A673 (cell line): ENCODE measurements at regions not wholly inside any gene's neighbourhood (a gene's known extent, or its start where the extent isn't known, plus 50 kb on each side); places are given as distances from the start of the nearest gene placed in this dataset.

Experiments
- BruUV-seq: library from RNA; stranded (reverse); fragments of 400-500 nt; replicated peaks from 2 replicates; lab custom pipeline; 2021; lab: Mats Ljungman, UMichigan
- CTCF ChIA-PET: fragments of 300-600 bp; sonication (Branson Sonifier 250); formaldehyde crosslinking; loops from one replicate; lab custom pipeline; 2022; ENCODE audit warnings: antibody characterized with exemption; lab: Charles Lee
- POLR2A ChIA-PET: fragments of 300-600 bp; sonication (Branson Sonifier 250); formaldehyde crosslinking; loops from one replicate; lab custom pipeline; 2022; ENCODE audit warnings: antibody characterized with exemption; ENCODE audit not compliant: low non-redundant PET; lab: Charles Lee
- DNase-seq: peaks from one replicate; pipeline ENCODE4 v3.0.0-alpha.2; 2015; ENCODE audit warnings: low spot score
- H3K27ac ChIP-seq: fragments of 200-600 bp; sonication (generic); 2 replicates; pipeline ENCODE4 v1.5.1; 2016; ENCODE audit warnings: mixed run types, low read depth, mild to moderate bottlenecking, mixed read lengths, antibody characterized with exemption, low read length; ENCODE audit not compliant: poor library complexity, severe bottlenecking
- H3K27me3 ChIP-seq: fragments of 200-600 bp; sonication (generic); replicated peaks from 2 replicates; pipeline ENCODE4 v1.6.1; 2017; ENCODE audit warnings: mixed run types, low read depth, mild to moderate bottlenecking, mixed read lengths, antibody characterized with exemption, low read length; ENCODE audit not compliant: insufficient read depth, poor library complexity
- H3K36me3 ChIP-seq: fragments of 200-600 bp; sonication (generic); 2 replicates; pipeline ENCODE4 v1.6.1; 2016; ENCODE audit warnings: mixed run types, mild to moderate bottlenecking, mixed read lengths, antibody characterized with exemption, low read length; ENCODE audit not compliant: insufficient read depth, poor library complexity, severe bottlenecking
- H3K4me1 ChIP-seq: fragments of 200-600 bp; sonication (generic); 2 replicates; pipeline ENCODE4 v1.6.1; 2017; ENCODE audit warnings: mixed run types, mild to moderate bottlenecking, mixed read lengths, antibody characterized with exemption, low read length; ENCODE audit not compliant: insufficient read depth, poor library complexity, severe bottlenecking
- H3K4me3 ChIP-seq: fragments of 200-600 bp; sonication (generic); 2 replicates; pipeline ENCODE4 v1.5.1; 2016; ENCODE audit warnings: low read depth, mixed run types, mild to moderate bottlenecking, mixed read lengths, low read length; ENCODE audit not compliant: poor library complexity, severe bottlenecking
- H3K9me3 ChIP-seq: fragments of 200-600 bp; sonication (generic); 2 replicates; pipeline ENCODE4 v1.6.1; 2016; ENCODE audit warnings: mixed run types, low read depth, mild to moderate bottlenecking, mixed read lengths, antibody characterized with exemption, low read length; ENCODE audit not compliant: poor library complexity, severe bottlenecking
- CTCF ChIP-seq: fragments of 300-800, 200-600 bp; sonication (generic); conservative IDR thresholded peaks from 2 replicates; pipeline ENCODE4 v1.5.1; 2017; ENCODE audit warnings: low read depth, mild to moderate bottlenecking, antibody characterized with exemption, low read length, moderate library complexity, mixed read lengths
- EZH2 ChIP-seq: fragments of 200-600 bp; sonication (generic); IDR thresholded peaks from 2 replicates; pipeline ENCODE4 v1.6.1; 2017; ENCODE audit warnings: borderline replicate concordance, low read depth, mild to moderate bottlenecking, mixed read lengths, antibody characterized with exemption, low read length; ENCODE audit not compliant: poor library complexity, severe bottlenecking
- intact Hi-C: fragments of 100-400 bp; cut with micrococcal nuclease; formaldehyde crosslinking; loops from one replicate; pipeline ENCODE4 v1.10.0; 2022; ENCODE audit not compliant: unreplicated experiment

GRCh38 chr1:94335447-94335846, 82.7 kb upstream of the ABCD3 start:
- CTCF ChIA-PET: interaction anchor here (0.5 to 4.1 kb wide), 11 partner anchors 94 to 706 kb away, joined by 3 to 74 read pairs (median 7); no protein-coding TSS in a partner anchor
- DNase-seq: no peak
- intact Hi-C loops: loop anchor here (5.0 to 10.0 kb wide), 3 partner anchors 127 to 701 kb away; no protein-coding TSS in a partner anchor
- Histone ChIP-seq H3K4me1 (no peaks in the 10 kb centered on the region), H3K27ac (no peak overlapping the region), H3K36me3 (no peaks in the 10 kb centered on the region), H3K9me3 (no peaks in the 10 kb centered on the region), H3K27me3 (no peaks in the 10 kb centered on the region), H3K4me3 (no peak overlapping the region)
- POLR2A ChIA-PET: interaction anchor here (0.7 kb wide), 1 partner anchor 213 kb away, joined by 3 read pairs; no protein-coding TSS in a partner anchor
- BruUV-seq: no TSS peak
- TF ChIP-seq CTCF: no peak
- TF ChIP-seq EZH2: no peak

DNA sequence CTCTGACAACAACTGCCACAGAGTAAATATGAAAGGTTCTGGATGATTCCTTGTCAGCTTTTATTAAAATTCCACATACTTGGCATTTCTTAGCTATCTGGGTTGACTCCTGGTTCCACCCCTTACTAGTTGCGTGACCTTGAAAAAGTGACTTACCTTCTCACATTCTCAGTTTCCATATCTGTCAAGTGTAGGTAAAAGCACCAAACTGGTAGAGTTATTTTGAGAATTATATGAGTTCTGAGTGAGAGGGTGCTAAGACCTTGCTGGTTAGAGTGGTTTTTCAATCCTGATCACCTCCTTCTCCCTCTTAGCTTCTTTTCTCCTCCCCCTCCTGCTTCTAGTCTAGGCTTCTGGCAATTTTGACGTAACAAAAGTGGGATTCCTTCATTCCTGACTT, 83.4 kb upstream of the ABCD3 start:
- ChIA-PET CTCF (interaction anchor here (1.3 to 4.1 kb wide), 6 partner anchors 272 to 309 kb away, joined by 3 to 74 read pairs (median 34); no protein-coding TSS in a partner anchor), POLR2A (no interaction called here)
- Histone ChIP-seq H3K27ac (no peak overlapping the region), H3K9me3 (no peaks in the 10 kb centered on the region), H3K4me1 (peaks cover 3% of the 10 kb centered on the region), H3K4me3 (no peak overlapping the region), H3K36me3 (no peaks in the 10 kb centered on the region), H3K27me3 (no peaks in the 10 kb centered on the region)
- no peak for TF ChIP-seq EZH2
- no peak for TF ChIP-seq CTCF
- no TSS peak for BruUV-seq
- intact Hi-C loops: loop anchor here (5.0 to 10.0 kb wide), 3 partner anchors 128 to 700 kb away; no protein-coding TSS in a partner anchor
- no peak for DNase-seq

DNA sequence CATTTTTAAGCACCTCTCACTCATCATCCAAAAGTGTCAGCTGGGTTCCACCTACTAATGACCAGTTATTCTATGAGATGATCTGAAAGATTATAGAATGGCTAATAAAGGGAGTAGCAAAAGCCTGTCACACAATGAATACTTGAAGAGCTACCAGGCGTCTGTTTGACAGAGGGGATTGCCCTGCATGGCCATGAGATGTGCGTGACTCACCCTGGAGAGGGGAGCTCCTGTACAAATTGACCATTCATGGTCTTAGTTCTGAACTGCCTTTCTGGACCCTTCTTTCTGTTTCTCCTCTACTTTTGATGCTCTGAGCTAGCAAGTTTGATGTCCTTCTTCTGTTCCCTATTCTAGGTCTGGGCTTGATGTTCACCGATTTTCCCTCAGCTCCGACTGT, 85.2 kb upstream of the ABCD3 start:
- intact Hi-C loops: loop anchor here (10.0 kb wide), 1 partner anchor 698 kb away; no protein-coding TSS in a partner anchor
- Histone ChIP-seq H3K4me1 (peaks cover 8% of the 10 kb centered on the region), H3K27me3 (no peaks in the 10 kb centered on the region), H3K4me3 (no peak overlapping the region), H3K27ac (no peak overlapping the region), H3K36me3 (no peaks in the 10 kb centered on the region), H3K9me3 (no peaks in the 10 kb centered on the region)
- ChIA-PET CTCF (interaction anchor here (1.1 to 4.1 kb wide), 2 partner anchors 272 to 287 kb away, joined by 6 to 74 read pairs; no protein-coding TSS in a partner anchor), POLR2A (interaction anchor here (0.6 kb wide), 1 partner anchor 449 kb away, joined by 3 read pairs; no protein-coding TSS in a partner anchor)
- BruUV-seq: no TSS peak
- TF ChIP-seq CTCF (no peak), EZH2 (no peak)
- DNase-seq: no peak
